ENCODE measurements at regions not wholly inside any gene's neighbourhood (a gene's known extent, or its start where the extent isn't known, plus 50 kb on each side); places are given as distances from the start of the nearest gene placed in this dataset.

DNA sequence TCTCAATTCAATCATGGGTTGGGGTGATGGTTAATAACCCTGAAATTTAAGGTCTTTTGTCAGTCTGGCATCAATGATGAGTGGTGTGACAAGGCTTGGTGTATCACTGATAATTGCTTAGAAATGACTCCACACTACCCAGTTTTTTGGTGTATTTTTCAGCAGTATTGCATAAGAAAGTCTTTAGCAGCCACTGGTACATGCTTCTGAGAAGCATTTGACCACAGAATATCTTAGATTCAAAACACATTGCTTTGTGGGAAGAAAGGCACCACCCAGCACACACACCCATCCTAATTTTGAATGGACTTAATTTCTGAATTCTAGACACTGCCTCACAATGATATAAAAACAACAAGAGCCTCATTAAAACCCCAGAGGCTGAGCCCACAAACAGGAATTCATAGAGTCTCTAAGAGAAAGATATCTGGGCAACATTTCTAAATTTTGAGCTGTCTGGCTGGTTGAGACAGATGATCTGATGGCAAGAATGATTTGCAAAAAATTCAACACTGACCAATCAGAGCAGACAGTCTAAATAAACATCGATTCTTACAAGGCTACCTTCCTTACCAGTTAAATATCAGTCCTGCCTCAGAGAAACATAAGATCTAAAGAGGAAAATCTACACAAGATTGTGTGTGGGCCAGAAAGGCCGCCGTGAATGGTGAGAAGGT lies 114.7 kb upstream of the CYP1B1 start:
- TF ChIP-seq POLR2A (IDR thresholded peaks at IDR 0.05) = no peak
- TF ChIP-seq, protein P1, sequence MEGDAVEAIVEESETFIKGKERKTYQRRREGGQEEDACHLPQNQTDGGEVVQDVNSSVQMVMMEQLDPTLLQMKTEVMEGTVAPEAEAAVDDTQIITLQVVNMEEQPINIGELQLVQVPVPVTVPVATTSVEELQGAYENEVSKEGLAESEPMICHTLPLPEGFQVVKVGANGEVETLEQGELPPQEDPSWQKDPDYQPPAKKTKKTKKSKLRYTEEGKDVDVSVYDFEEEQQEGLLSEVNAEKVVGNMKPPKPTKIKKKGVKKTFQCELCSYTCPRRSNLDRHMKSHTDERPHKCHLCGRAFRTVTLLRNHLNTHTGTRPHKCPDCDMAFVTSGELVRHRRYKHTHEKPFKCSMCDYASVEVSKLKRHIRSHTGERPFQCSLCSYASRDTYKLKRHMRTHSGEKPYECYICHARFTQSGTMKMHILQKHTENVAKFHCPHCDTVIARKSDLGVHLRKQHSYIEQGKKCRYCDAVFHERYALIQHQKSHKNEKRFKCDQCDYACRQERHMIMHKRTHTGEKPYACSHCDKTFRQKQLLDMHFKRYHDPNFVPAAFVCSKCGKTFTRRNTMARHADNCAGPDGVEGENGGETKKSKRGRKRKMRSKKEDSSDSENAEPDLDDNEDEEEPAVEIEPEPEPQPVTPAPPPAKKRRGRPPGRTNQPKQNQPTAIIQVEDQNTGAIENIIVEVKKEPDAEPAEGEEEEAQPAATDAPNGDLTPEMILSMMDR (IDR thresholded peaks at IDR 0.05) = no peak

Measured in thyroid gland (tissue), 4 donors.